ENCODE measurements at regions not wholly inside any gene's neighbourhood (a gene's known extent, or its start where the extent isn't known, plus 50 kb on each side); places are given as distances from the start of the nearest gene placed in this dataset.
A peak's percentile ranks its signal among the peaks of the same experiment; 100 is the strongest.

- Histone ChIP-seq H3K27ac (no peak overlapping the region), H3K4me3 (no peak overlapping the region), H3K9me3 (peaks cover 0 to 2% (median 0%) of the 10 kb centered on the region in 4 donors), H3K27me3 (peaks cover 0 to 10% (median 0%) of the 10 kb centered on the region in 3 donors), H3K36me3 (no peaks in the 10 kb centered on the region), H3K4me1 (no peaks in the 10 kb centered on the region)
- TF ChIP-seq EP300 (IDR thresholded peaks at IDR 0.05) = no peak
- TF ChIP-seq, protein P1, sequence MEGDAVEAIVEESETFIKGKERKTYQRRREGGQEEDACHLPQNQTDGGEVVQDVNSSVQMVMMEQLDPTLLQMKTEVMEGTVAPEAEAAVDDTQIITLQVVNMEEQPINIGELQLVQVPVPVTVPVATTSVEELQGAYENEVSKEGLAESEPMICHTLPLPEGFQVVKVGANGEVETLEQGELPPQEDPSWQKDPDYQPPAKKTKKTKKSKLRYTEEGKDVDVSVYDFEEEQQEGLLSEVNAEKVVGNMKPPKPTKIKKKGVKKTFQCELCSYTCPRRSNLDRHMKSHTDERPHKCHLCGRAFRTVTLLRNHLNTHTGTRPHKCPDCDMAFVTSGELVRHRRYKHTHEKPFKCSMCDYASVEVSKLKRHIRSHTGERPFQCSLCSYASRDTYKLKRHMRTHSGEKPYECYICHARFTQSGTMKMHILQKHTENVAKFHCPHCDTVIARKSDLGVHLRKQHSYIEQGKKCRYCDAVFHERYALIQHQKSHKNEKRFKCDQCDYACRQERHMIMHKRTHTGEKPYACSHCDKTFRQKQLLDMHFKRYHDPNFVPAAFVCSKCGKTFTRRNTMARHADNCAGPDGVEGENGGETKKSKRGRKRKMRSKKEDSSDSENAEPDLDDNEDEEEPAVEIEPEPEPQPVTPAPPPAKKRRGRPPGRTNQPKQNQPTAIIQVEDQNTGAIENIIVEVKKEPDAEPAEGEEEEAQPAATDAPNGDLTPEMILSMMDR (IDR thresholded peaks at IDR 0.05) = no peak
- no peak for TF ChIP-seq POLR2A (IDR thresholded peaks at IDR 0.05)
- TF ChIP-seq POLR2AphosphoS5 (IDR thresholded peaks at IDR 0.05) = no peak
- peak; percentile 32 for DNase-seq
- 52 to 54% methylated on average over 3 of the region's 3 CpGs for WGBS, 2 donors
- intact Hi-C loops (cut with DNase I) = no loop called here
Observed at GRCh38 chr7:98565103-98565502, 52.0 kb upstream of the NPTX2 start.

DNA sequence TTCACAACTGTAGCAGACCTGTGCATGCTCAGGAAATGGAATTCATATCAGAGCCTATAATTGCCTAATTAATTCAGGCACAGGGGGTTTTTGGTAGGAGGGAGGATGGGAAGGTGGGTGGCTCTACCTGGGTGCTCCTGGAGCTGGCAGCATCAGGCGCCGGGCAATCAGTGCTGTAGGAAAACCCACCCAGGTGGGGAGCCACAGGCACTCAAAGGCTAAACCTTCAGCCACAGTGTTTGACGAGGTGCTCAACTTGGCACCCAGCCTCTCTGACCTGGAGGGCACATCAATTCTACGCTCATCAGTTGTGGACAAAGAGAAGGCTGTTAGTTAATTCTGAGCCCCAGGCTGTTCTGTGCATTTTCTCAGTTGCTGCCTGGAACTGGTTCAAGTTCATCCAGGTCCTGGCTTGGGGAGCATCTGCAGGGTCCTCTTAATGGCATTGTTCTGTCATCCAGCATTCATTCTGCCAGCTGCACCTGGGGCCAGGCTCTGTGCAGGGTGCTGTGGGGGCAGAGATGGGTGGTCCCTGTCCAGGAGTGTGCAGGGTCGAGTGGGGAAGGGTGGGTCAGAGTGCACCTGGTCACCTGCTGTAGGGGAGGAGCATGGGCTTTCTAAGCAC lies 54.1 kb upstream of the NPTX2 start:
- DNase-seq = peak; percentile 41
- H3K4me3 ChIP-seq = no peak overlapping the region
- H3K27ac ChIP-seq = no peak overlapping the region
- H3K36me3 ChIP-seq = no peaks in the 10 kb centered on the region
- no peak for TF ChIP-seq EP300 (IDR thresholded peaks at IDR 0.05)
- TF ChIP-seq POLR2AphosphoS5 (IDR thresholded peaks at IDR 0.05) = no peak
- TF ChIP-seq POLR2A (IDR thresholded peaks at IDR 0.05) = no peak
- TF ChIP-seq, protein P1 (IDR thresholded peaks at IDR 0.05) = no peak
- intact Hi-C loops (cut with DNase I) = no loop called here
- H3K27me3 ChIP-seq = peaks cover 0 to 7% (median 0%) of the 10 kb centered on the region in 3 donors
- WGBS, 2 donors = 68 to 81% methylated on average over 5 of the region's 5 CpGs
- no peaks in the 10 kb centered on the region for H3K4me1 ChIP-seq
- peaks cover 0 to 3% (median 0%) of the 10 kb centered on the region in 4 donors for H3K9me3 ChIP-seq

DNA sequence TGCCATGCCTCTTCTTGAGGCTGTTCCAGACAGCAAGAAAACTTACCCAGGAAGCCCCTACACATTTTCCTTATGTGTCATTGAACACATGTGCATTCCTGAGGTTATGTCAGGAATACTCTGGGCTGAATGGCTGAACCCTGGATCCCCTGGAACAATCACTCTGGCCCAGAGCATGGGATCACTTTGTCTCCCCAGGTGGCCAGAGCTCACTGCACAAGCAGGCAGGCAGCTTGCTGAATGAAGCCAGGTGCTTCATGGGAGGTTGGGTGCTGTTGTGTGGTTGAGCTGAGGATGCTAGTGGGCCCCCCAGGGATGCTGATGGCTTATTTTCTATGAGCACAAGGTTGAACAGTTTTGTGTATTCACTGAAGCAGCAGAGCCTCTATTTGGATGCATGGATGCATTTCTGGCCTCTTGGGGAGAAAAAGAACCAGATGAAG lies 54.7 kb upstream of the NPTX2 start:
- TF ChIP-seq, protein P1 (IDR thresholded peaks at IDR 0.05) = no peak
- TF ChIP-seq POLR2AphosphoS5 (IDR thresholded peaks at IDR 0.05) (no peak), POLR2A (IDR thresholded peaks at IDR 0.05) (no peak), EP300 (IDR thresholded peaks at IDR 0.05) (no peak)
- peak; percentile 38 for DNase-seq
- no peaks in the 10 kb centered on the region for H3K36me3 ChIP-seq
- peaks cover 0 to 3% (median 0%) of the 10 kb centered on the region in 4 donors for H3K9me3 ChIP-seq
- no peaks in the 10 kb centered on the region for H3K4me1 ChIP-seq
- intact Hi-C loops (cut with DNase I) = no loop called here
- H3K27me3 ChIP-seq = peaks cover 0 to 7% (median 0%) of the 10 kb centered on the region in 3 donors
- no peak overlapping the region for H3K4me3 ChIP-seq
- no peak overlapping the region for H3K27ac ChIP-seq

GRCh38 chr7:98559958-98560357 lies 57.1 kb upstream of the NPTX2 start:
- WGBS, 2 donors = 45 to 51% methylated on average over 3 of the region's 3 CpGs
- H3K4me3 ChIP-seq = no peak overlapping the region
- DNase-seq = no peak

More at GRCh38 chr7:98559958-98560357, 57.1 kb upstream of the NPTX2 start:
- Histone ChIP-seq H3K27me3 (peaks cover 0 to 7% (median 0%) of the 10 kb centered on the region in 3 donors), H3K27ac (no peak overlapping the region), H3K4me1 (no peaks in the 10 kb centered on the region), H3K36me3 (no peaks in the 10 kb centered on the region), H3K9me3 (peaks cover 0 to 3% (median 0%) of the 10 kb centered on the region in 4 donors)
- TF ChIP-seq EP300 (IDR thresholded peaks at IDR 0.05) (no peak), POLR2AphosphoS5 (IDR thresholded peaks at IDR 0.05) (no peak), POLR2A (IDR thresholded peaks at IDR 0.05) (no peak)
- TF ChIP-seq, protein P1 (IDR thresholded peaks at IDR 0.05) = no peak
- intact Hi-C loops (cut with DNase I) = no loop called here

Measured in sigmoid colon (tissue), 6 donors.